Stimulated activated CD4-positive, alpha-beta T cell treated with anti-CD3 and anti-CD28 coated beads, Interleukin-4, amount 100 ng/mL, for 4 hours (primary cell): ENCODE measurements at regions not wholly inside any gene's neighbourhood (a gene's known extent, or its start where the extent isn't known, plus 50 kb on each side); places are given as distances from the start of the nearest gene placed in this dataset.
"Not testable (repeated sequence)": the region's sequence is repeated elsewhere in the genome, so short reads cannot be mapped to it uniquely, and the experiment has no call there.

Experiments used
- DNase-seq, 2 experiments: peaks; one replicate each; pipeline ENCODE4 v3.0.0-alpha.2; 2020

DNA sequence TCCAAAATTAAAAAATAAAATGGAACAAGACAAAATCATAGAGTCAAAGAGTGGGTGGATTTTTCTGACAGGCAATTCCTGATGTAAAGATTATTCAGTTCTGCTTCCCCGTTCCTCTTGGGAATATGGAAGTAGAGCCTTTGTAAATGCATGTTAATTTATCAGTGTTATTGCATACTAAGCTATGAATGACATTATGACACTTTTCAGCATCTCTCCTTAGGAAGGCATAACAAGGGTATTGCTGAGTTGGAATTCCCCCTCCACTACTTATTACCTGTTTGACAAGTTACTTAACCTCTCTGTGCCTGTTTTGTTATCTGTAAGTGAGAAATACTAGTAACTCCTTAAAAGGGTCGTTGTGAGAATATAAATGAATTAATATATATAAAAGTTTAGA, 640.4 kb downstream of the LMO4 start:
- DNase-seq: no peak

DNA sequence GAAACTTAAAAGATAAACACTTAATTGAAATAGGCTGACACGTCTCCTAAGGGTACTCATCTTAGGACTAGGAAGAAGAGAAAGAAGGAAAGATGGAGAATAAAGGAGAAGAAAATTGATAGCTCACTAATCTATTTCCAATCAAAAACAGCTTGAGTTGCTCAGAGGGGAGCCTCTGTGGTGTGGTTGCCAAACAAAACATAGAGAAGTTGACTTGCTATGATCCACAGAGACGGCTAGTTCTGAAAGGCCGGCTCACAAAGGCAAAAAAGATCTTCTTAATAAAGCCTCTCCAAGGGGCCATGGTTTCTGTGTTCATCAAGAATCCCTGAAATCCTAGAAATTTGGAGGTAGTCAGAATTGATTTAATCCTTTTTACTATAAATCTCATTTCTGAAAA, 644.1 kb downstream of the LMO4 start:
- DNase-seq: no peak

DNA sequence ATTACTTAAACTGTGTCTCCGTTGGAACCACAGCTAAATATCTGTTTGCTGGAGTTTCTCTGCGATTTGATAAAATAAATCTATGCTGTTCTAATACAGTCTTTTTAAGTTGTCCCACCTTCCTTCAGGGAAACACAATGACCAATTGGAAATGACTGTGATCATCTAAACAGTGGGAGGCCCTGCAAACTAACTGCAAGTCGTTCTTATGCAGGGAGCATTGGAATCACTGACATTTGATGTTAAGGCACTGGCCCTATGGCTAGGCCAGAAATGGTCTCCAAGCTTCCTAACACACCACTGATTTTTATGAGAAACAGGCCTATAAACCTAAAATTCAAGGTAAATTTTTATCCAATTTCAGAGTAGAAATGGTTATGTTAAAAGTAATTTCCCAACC, 645.2 kb downstream of the LMO4 start:
- DNase-seq: no peak

DNA sequence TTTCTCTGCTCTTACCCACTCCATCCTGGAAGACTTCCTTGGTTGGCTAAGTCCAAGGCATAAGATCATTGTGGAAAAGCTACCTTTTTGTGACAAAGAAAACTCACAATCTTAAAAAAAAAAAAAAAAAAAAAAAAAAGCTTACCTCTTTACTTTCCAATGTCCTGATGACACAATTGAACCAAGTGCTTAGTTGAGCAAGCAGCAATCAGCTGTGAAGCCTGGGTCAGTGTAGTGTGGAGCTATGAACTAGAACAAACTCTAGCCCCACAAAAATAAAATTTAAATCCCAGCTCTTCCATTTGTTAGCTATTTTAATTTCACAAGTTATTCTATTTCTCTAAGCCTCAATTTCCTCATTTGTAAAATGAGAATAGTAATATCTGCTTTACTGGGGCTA, 647.6 kb downstream of the LMO4 start:
- DNase-seq: no peak

DNA sequence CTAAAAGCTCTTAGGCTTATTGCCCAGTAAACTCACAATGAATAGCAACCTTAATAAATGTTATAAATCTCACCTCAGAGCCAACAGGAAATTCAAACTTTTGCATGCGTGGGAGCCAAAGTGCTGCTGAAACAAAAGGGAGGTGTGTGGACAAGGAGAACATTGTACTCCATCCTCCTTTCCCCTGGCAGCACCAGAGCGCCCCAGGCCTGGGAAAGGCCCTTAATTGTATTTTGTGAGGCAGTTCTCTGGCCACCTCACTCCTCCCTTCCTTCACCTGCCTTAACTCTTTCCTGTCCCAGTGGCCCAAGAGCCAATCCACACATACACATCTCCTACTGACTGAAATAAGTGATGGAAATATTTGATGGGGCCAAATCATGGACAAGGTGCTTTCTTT, 648.5 kb downstream of the LMO4 start:
- no peak for DNase-seq

DNA sequence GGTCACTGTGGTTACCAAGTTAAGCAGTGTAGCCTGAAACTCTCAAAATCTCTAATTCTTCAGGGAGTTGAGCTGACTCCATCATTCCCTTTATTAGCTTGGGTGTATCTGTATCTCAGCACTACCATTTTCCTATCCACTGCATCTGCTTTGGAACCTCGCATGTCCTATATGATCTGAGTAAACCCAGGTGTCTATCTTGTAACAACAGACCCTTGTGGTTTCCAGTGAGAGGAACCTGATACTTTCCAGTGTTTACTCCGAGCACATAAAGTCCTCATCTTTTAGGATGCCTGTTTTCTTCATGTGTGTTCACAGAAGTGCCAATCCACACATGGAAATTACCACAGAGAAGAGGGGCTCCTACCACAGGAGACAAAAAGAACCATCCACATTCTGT, 650.4 kb downstream of the LMO4 start:
- DNase-seq: no peak

DNA sequence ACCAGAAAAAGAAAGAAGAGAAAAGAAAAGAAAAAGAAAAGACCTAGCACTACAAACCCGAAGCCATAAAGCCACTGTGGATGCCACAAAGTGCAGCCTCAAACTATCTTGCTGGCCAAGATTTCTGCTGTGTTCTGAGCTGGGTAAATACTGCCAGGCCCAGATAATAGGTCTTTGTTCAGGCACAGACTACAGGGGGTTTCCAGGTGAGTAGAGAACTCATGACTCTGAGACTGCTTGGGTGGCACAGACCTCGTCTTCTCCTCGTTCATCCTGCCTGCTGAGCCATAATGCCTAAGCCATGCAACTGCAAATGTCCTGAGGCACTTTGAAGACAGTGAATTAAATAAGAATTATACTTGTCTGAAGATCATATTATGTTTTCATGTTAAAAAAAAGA, 651.8 kb downstream of the LMO4 start:
- DNase-seq: no peak

DNA sequence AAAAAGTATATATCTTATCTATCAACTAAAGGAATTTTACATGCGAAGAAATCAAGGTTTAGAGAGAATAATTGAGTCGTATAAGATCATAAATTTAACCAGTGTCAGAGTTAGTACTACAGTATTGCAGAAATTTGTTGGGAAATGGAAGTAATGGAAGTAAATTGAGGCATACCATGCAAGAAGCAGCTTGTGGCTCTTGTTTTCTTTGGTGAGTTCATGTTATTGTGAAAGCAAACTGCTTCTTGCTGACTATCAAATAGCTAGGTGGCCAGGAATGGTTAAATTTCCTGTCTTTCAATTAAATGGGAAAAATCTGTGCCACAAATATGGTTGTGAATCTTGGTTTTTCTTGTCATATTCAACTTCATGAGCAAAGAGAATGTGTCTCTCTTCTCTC, 652.7 kb downstream of the LMO4 start:
- no peak for DNase-seq

DNA sequence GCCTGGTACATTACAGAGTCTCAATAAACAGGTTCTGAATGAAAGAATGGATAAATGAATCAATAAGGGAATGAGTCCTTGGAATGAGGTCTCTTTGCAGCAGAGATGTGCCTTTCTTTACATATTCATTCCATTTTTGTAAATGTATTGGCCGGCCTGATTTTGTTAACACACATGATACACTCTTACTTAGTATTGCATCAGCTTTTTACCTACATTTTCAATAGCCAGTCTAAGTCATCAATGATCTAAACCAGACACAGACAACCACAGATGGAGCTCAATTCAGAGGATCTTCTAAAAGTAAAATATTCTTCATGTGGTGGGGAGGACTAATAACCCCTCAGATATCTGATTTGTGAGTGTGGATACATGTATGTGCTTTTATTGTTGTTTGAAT, 653.1 kb downstream of the LMO4 start:
- DNase-seq: no peak

DNA sequence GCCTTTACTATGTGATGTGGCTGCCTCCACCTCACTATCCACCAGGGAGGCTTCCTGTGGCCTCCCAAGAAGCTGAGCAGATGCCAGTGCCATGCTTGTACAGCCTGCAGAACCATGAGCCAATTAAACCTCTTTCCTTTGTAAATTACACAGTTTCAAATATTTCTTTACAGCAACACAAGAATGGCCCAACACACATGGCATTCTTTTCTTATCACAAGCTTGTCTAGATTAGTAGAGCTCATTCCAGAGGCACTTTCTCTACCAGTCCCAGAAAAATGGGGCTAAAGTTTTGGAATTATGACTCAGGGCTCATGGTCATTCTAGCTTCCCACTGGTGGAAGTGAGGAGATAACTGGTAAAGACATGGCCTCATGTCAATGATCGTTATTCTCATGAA, 655.2 kb downstream of the LMO4 start:
- DNase-seq: no peak

DNA sequence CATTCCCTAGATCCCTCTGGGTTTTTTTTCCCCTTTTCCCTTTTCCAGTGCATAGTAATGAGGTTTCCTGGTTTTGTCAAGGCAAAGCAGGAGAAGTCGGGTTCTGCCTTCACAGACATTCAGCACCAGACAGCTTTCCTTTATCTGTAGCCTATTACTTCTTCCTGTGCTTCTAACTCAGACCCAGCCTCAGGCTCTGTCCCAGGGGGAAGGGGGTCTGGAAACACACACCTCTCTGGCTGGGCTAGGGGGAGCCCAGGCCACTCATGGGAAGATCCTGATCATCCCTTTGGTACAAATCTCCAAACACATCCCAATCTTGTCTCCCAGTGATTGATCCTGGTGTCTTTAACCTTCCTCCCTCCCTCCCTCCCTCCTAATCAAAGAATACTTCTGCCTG, 656.4 kb downstream of the LMO4 start:
- no peak for DNase-seq

DNA sequence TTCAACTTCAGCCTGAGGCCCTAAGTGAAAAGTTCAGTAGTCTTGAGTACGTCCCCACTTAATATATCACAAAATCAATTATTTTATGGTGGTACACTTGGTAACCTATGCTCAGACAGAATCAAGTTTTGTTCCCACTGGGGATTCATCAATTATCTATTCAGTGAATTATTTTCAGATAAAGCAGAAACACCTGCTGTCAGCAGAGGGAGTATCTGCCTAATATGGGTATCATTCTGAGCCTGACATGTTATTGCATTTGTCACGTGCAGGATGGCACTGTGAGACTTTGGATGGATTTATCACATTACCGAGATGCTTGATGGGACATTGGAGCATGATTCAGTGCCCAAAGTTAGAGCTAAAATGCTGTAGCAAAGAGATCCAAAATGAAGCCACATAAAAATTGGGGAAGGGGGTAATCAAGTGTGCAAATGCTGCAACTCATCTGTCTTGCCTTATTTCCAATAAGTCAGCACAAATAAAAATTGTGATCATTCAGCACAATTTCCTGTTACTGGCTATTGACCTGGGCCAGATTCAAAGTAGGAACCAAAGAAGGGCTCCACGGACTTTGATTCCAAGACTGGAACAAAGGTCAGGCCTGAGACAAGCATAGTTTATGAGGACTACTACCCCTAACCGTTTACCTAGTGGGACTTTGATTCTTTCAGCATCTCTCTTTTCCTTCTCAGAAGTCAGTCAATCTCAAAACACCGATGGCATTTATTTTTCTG, 657.6 kb downstream of the LMO4 start:
- no peak for DNase-seq

DNA sequence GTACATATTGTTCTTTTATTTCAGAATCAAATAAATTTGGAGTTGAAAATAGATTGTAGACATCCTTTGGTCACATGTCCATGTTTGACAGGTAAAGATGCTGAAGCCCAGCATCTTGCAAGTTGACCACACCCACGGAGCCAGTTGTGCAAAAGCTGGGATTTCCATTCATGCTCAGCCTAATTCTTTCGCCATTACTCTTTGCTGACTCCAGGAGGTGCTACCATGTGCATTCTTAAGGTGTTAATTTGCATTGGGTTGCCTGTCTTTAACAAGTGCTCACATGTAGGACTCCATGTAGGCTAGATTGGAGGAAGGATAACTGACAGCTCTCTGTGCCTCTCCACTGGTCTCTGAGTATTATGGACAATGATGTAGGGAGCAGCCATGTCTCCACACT, 660.7 kb downstream of the LMO4 start:
- no peak for DNase-seq

DNA sequence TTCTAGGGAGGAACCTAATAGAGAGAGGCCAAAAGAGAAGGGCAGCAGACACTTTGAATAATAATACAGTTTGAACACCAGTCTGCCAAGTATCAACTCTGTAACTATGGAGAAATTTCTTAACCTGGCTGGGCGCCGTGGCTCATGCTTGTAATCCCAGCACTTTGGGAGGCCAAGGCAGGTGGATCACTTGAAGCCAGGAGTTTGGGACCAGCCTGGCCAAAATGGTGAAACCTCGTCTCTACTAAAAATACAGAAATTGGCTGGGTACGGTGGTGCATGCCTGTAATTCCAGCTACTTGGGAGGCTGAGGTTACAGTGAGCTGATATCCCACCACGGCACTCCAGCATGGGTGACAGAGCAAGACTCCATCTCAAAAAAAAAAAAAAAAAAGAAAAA, 663.9 kb downstream of the LMO4 start:
- DNase-seq: not testable (repeated sequence)

DNA sequence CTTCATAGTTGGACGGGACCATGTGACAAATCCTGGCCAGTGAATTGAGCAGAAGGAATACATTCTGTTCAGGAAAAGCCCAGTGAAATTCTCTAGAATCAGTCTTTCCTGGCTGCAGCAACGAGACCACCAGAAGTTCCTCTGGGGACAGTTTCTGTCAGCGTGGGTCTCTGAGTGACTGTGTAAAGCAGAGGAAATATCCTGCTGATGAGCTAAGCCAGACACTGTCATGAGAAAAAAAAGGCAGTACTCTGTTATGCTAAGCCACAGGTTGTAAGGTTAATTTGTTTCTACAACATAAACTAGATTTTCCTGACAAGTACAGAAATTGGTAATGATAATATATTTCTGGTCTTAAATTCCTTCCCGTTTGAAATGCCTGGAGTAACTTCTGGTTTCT, 664.4 kb downstream of the LMO4 start:
- DNase-seq: no peak

DNA sequence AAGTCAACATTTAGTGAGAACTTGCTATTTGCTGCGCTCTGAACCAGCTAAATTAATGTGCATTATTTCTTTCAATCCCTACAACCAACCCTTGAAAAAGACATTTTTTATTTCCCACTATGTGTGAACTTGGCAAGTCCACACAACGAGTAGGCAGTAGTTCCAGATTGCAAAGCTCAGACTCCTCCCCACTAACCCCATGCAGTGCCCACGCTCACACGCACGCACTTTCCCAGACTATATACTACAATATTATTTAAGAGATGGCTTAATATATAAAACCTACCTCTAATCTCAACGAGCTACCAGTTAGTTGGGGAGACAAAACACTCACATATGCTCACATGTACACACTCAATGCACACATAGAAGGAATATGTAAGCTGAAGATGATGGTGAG, 671.2 kb downstream of the LMO4 start:
- DNase-seq: no peak

DNA sequence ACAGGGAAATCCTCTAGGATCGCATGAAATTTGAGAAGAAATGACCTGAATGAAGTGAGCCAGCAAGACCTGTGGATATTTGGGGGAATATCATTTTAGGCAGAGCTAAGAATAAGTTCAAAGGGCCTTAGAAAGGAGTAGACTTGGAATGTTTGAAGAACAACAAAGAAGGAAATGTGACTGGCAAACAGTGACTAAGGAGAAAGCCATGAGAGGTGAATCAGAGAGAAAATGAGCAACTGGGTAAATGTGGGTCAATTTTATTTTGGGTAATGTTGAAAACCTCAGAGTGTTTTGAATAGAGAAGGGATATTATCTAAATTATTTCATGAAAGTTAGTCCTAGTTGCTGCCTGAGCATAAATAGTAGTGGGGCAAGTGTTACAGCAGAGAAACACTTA, 672.8 kb downstream of the LMO4 start:
- no peak for DNase-seq

DNA sequence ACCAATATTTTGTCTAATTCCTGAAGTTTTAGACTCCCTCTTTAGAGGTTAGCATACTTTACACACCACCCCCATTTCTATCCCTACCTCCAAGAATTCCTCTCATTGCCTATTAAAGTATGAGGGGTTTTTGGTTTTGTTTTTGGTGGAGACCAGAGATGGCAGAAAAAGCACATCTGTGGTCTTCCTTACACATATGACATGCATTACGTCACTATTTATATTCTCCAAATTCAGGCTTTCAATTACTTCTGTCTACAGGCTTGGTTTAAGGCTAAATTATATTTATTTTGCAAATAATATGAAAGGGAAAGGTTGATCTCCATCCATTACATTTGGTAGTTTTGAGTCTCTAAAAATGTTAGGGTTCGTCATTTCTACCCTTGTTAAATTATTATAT, 674.6 kb downstream of the LMO4 start:
- no peak for DNase-seq

DNA sequence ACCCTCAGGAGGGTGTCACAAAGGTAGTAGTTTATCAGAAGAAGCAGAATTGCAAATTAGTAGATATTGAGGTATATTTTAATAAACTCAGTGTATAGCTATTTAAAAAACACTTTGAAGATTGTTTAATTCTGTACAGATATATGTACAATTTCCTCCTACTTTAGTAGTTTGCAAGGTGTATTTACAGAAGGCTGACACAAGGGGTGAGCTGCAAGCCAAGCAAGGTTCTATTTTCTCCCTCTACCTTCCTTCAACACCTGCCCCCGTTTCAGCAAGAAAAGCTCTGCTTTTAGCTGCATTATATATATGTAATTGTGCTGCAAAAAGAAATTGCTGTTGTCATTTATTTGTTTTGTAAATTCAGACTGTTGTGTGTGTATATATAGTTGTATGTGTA, 674.2 kb upstream of the PKN2 start:
- DNase-seq: no peak

DNA sequence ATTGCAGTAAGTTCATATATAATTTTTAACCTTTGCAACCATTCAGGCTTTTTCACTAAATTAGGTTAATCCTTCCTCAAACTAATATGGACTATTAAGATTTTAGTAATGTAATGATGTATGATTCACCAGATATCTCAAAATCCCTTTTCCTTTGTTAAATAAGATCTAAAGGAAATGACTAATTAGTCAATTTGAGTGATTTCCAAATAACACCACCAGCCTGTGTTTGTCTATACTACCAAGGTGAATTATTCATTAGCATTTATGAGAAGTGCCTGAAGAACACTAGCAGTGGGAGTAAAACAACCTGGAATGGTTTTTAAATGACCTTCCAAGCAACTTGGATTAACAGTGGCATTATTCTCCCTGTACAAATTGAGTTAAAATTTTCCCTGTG, 670.6 kb upstream of the PKN2 start:
- no peak for DNase-seq

DNA sequence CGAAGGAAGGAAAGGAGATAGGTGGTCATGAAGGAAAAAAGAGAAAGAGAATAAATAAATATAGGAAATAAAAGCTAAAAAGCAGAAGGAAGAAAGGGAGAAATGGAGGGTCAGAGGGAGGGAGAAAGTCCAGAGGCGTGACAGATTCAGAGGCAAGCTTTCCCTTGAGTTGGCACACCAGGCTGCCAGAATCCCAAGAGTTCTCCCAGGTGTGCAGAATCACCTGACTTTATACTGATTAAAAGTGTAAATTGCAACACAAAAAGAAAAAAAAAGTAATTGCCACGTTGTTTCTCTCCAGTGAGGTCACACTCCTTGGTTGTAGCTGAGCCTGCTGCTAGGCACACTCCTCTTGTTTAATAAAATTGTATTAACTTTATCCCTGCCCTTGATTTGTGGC, 669.9 kb upstream of the PKN2 start:
- no peak for DNase-seq

DNA sequence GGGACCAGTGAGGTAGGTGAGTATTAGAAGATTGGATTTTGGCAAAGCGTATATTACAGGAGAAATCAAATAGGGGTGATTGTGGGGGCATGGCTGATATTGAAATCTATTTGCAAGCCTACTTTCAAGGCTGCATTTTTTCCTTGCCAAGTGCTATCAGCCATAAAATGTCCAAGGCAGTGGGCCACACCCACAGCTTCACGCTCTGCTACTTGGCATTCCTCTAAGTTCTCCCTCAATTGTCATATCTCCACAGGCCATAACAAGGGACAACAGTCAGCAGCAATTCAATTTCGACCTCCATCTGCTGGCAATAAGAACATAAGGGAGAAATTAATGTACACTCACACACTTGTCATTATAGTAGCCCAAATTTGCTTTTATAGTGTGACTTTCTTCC, 667.1 kb upstream of the PKN2 start:
- no peak for DNase-seq

DNA sequence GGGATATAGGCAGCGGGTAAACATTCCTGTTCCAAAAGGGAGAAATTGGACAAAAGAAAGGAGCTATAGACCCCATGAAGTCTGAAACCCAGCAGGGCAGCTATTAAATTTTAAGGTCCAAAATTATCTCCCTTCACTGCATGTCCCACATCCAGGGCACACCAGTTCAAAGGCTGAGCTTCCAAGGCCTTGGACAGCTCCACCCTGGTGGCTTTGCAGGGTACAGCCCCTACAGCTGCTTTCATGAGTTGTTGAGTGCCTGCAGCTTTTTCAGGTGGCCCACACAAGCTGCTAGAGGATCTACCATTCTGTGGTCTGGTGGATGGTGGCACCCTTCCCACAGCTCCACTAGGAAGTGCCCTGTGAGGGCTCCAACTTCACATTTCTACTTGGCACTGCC, 662.5 kb upstream of the PKN2 start:
- DNase-seq: no peak

DNA sequence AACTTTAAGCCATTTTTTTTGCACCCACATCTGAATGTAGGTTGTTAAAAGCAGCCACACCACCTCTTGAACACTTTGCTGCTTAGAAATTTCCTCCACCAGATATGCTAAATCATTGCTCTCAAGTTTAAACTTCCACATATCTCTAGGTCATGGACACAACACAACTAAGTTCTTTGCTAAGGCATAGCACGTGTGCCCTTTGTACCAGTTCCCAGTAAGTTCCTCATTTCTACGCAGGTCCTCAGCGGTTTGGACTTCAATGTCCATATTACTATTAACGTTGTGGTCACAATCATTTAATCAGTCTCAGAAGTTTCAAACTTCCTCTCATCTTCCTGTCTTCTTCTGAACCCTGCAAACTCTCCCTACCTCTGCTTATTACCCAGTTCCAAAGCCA, 661.6 kb upstream of the PKN2 start:
- no peak for DNase-seq

DNA sequence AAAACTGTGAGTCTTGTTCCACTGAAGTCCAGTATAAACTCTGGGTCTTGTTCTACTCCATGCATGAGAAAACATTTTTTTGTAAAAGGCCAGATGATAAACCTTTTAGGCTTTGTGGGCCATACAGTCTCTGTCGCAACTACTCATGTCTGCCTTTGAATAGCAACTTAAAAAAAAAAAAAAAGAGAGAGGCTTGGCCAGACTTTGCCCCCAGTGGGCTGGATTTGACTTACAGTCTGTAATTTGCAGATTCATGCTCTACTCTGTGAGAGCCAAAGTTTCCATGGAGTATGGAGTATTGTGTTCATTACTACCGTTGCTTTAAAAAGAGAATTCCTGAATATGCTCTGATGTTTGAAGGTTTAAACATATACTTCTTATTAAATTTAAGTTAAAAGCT, 654.9 kb upstream of the PKN2 start:
- DNase-seq: no peak

DNA sequence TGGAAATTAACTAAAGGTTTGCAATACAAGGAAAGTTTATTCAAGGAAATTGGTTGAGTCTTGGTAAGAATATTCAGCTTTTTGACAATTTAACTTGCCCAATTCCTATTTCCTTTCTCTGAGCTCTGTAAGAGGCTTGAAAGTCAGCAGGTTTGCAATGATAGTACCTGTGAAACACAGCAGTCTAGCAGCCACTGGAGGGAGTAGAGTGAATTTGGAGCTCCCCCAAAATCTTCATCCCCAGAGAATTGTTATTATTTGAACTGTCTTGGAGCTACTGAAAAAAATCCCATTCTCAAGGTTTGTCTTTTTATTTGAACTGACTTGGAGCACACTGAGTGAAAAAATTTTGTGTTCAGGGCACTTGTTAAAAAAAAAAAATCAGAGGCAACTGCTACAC, 654.2 kb upstream of the PKN2 start:
- DNase-seq: no peak
